ENCODE measurements at regions not wholly inside any gene's neighbourhood (a gene's known extent, or its start where the extent isn't known, plus 50 kb on each side); places are given as distances from the start of the nearest gene placed in this dataset.

DNA sequence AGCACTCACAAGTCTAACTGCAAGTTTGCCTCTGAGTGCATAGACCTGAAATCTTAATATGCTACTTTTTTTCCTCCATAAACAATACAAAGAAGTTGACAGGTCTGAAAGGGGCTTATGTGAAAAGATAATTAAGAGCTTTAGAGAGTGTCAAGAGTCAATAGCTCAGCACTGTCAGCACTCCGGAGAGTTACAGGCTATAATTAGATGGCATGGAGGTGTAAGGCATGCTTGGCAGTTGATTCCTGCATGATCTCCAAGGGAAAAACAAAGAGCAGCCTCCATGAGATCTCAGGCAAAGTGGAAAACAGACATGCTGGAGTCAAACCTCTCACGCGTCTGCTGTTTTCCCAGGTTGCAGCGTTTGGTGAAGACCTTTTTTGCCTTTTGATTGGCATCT is 468.7 kb downstream of the TLE4 start:
- TF ChIP-seq, protein P1, sequence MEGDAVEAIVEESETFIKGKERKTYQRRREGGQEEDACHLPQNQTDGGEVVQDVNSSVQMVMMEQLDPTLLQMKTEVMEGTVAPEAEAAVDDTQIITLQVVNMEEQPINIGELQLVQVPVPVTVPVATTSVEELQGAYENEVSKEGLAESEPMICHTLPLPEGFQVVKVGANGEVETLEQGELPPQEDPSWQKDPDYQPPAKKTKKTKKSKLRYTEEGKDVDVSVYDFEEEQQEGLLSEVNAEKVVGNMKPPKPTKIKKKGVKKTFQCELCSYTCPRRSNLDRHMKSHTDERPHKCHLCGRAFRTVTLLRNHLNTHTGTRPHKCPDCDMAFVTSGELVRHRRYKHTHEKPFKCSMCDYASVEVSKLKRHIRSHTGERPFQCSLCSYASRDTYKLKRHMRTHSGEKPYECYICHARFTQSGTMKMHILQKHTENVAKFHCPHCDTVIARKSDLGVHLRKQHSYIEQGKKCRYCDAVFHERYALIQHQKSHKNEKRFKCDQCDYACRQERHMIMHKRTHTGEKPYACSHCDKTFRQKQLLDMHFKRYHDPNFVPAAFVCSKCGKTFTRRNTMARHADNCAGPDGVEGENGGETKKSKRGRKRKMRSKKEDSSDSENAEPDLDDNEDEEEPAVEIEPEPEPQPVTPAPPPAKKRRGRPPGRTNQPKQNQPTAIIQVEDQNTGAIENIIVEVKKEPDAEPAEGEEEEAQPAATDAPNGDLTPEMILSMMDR (IDR thresholded peaks at IDR 0.05; ENCODE audit: low read depth, low read length, poor library complexity, severe bottlenecking), result no peak
- TF ChIP-seq EZH2phosphoT487 (IDR thresholded peaks at IDR 0.05; ENCODE audit: borderline replicate concordance, low read length), result no peak

DNA sequence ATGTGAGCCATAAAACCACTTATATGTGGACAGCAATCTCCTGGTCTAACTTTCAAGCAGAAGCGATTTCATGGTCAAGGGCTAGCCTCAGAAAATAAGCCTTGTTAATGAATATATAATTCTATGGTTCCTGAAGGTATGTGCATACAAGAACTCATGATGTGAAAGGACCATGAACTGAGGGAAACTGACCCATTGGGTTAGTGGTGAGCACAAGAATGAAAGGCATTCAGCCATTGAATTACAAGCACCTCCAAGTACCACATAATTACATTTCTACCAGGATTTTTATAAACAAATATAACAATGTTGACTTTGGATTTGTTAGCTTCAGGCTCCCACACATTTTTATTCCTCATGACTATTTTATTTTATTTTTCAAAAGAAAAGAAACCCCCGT is 459.0 kb downstream of the TLE4 start:
- Histone ChIP-seq H3K27me3 (ENCODE audit: control insufficient read depth, low read length) (no peaks in the 10 kb centered on the region), H4K20me1 (ENCODE audit: control insufficient read depth, insufficient read depth, low read depth, low read length) (no peaks in the 10 kb centered on the region), H3K4me2 (ENCODE audit: low read length) (no peak overlapping the region), H3K9me2 (replicated peaks; ENCODE audit: control insufficient read depth, low read length) (no peaks in the 10 kb centered on the region), H3K79me2 (ENCODE audit: control insufficient read depth, low read length) (no peaks in the 10 kb centered on the region), H3K4me3 (ENCODE audit: low read length) (no peak overlapping the region), H3K27ac (ENCODE audit: low read depth, low read length) (no peak overlapping the region), H3F3A (ENCODE audit: control insufficient read depth, insufficient read depth) (no peaks in the 10 kb centered on the region), H3K9me3 (ENCODE audit: control insufficient read depth, insufficient read depth, low read length) (no peaks in the 10 kb centered on the region), H3K4me1 (ENCODE audit: control insufficient read depth, low read length) (no peaks in the 10 kb centered on the region), H3K36me3 (ENCODE audit: control insufficient read depth, low read length) (no peaks in the 10 kb centered on the region)
- TF ChIP-seq EZH2phosphoT487 (IDR thresholded peaks at IDR 0.05; ENCODE audit: borderline replicate concordance, low read length), result no peak
- TF ChIP-seq, protein P1 (IDR thresholded peaks at IDR 0.05; ENCODE audit: low read depth, low read length, poor library complexity, severe bottlenecking), result no peak

More for the DNA sequence above, 468.7 kb downstream of the TLE4 start:
- Histone ChIP-seq H3K9me2 (replicated peaks; ENCODE audit: control insufficient read depth, low read length) (no peaks in the 10 kb centered on the region), H3K27me3 (ENCODE audit: control insufficient read depth, low read length) (no peaks in the 10 kb centered on the region), H3K36me3 (ENCODE audit: control insufficient read depth, low read length) (no peaks in the 10 kb centered on the region), H3K27ac (ENCODE audit: low read depth, low read length) (no peak overlapping the region), H3K9me3 (ENCODE audit: control insufficient read depth, insufficient read depth, low read length) (no peaks in the 10 kb centered on the region), H3F3A (ENCODE audit: control insufficient read depth, insufficient read depth) (no peaks in the 10 kb centered on the region), H3K4me2 (ENCODE audit: low read length) (no peak overlapping the region), H3K79me2 (ENCODE audit: control insufficient read depth, low read length) (no peaks in the 10 kb centered on the region), H4K20me1 (ENCODE audit: control insufficient read depth, insufficient read depth, low read depth, low read length) (no peaks in the 10 kb centered on the region), H3K4me3 (ENCODE audit: low read length) (no peak overlapping the region), H3K4me1 (ENCODE audit: control insufficient read depth, low read length) (no peaks in the 10 kb centered on the region)

DNA sequence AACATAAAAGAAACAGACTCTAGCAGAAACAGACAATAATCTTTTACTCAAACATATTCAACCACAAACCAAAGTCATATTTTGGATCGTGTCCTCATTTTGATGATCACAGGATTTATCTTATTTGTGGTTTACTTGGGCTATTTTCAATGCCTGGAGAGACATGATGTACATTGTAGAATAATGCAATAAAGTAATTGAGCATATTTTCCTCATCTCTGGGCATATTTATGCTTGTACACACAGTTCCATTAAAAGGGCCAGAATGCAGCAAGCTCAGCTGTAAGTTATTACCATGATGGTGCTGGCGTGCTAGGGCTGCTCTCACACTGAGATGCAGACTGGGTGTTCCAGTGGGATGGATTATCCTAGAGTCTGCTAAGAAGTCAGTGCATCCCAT is 456.7 kb downstream of the TLE4 start:
- TF ChIP-seq, protein P1 (IDR thresholded peaks at IDR 0.05; ENCODE audit: low read depth, low read length, poor library complexity, severe bottlenecking), result no peak

More for the DNA sequence above, 456.7 kb downstream of the TLE4 start:
- no peak overlapping the region for H3K27ac ChIP-seq (ENCODE audit: low read depth, low read length)
- H3K9me2 ChIP-seq (replicated peaks; ENCODE audit: control insufficient read depth, low read length), result no peaks in the 10 kb centered on the region
- no peaks in the 10 kb centered on the region for H3K36me3 ChIP-seq (ENCODE audit: control insufficient read depth, low read length)
- H3K27me3 ChIP-seq (ENCODE audit: control insufficient read depth, low read length), result no peaks in the 10 kb centered on the region
- no peaks in the 10 kb centered on the region for H3K9me3 ChIP-seq (ENCODE audit: control insufficient read depth, insufficient read depth, low read length)
- no peaks in the 10 kb centered on the region for H3K79me2 ChIP-seq (ENCODE audit: control insufficient read depth, low read length)
- H3K4me3 ChIP-seq (ENCODE audit: low read length), result no peak overlapping the region
- H3K4me2 ChIP-seq (ENCODE audit: low read length), result no peak overlapping the region
- no peaks in the 10 kb centered on the region for H3F3A ChIP-seq (ENCODE audit: control insufficient read depth, insufficient read depth)
- H4K20me1 ChIP-seq (ENCODE audit: control insufficient read depth, insufficient read depth, low read depth, low read length), result no peaks in the 10 kb centered on the region
- no peaks in the 10 kb centered on the region for H3K4me1 ChIP-seq (ENCODE audit: control insufficient read depth, low read length)
